ENCODE measurements at regions not wholly inside any gene's neighbourhood (a gene's known extent, or its start where the extent isn't known, plus 50 kb on each side); places are given as distances from the start of the nearest gene placed in this dataset.

GRCh38 chr4:167492007-167492406, 257.7 kb upstream of the SPOCK3 start:
- H3K4me3 ChIP-seq (ENCODE audit: low read depth, low read length) = no peak overlapping the region
- no peak for TF ChIP-seq CTCF (IDR thresholded peaks at IDR 0.05; ENCODE audit: insufficient read depth, low read length, missing control alignments)
- no peak for DNase-seq (ENCODE audit: low read depth, low spot score)
- ChIA-PET POLR2A (no interaction called here), CTCF (no interaction called here)

GRCh38 chr4:167509551-167509950, 275.3 kb upstream of the SPOCK3 start:
- ChIA-PET CTCF (no interaction called here), POLR2A (no interaction called here)
- H3K4me3 ChIP-seq (ENCODE audit: low read depth, low read length) = no peak overlapping the region
- no peak for TF ChIP-seq CTCF (IDR thresholded peaks at IDR 0.05; ENCODE audit: insufficient read depth, low read length, missing control alignments)
- DNase-seq (ENCODE audit: low read depth, low spot score) = no peak

- ChIA-PET CTCF (no interaction called here), POLR2A (no interaction called here)
- no peak overlapping the region for H3K4me3 ChIP-seq (ENCODE audit: low read depth, low read length)
Measured at GRCh38 chr4:167524091-167524490, 289.8 kb upstream of the SPOCK3 start.

GRCh38 chr4:167537761-167538160, 303.5 kb upstream of the SPOCK3 start:
- H3K4me3 ChIP-seq (ENCODE audit: low read depth, low read length) = no peak overlapping the region
- CTCF ChIA-PET = no interaction called here
- DNase-seq (ENCODE audit: low read depth, low spot score) = no peak
- no peak for TF ChIP-seq CTCF (IDR thresholded peaks at IDR 0.05; ENCODE audit: insufficient read depth, low read length, missing control alignments)
- POLR2A ChIA-PET = no interaction called here

More at GRCh38 chr4:167524091-167524490, 289.8 kb upstream of the SPOCK3 start:
- TF ChIP-seq CTCF (IDR thresholded peaks at IDR 0.05; ENCODE audit: insufficient read depth, low read length, missing control alignments) = no peak
- no peak for DNase-seq (ENCODE audit: low read depth, low spot score)

- DNase-seq (ENCODE audit: low read depth, low spot score) = no peak
- no peak overlapping the region for H3K4me3 ChIP-seq (ENCODE audit: low read depth, low read length)
- CTCF ChIA-PET = no interaction called here
- POLR2A ChIA-PET = no interaction called here
- TF ChIP-seq CTCF (IDR thresholded peaks at IDR 0.05; ENCODE audit: insufficient read depth, low read length, missing control alignments) = no peak
Measured at GRCh38 chr4:167541286-167541685, 307.0 kb upstream of the SPOCK3 start.

- no peak overlapping the region for H3K4me3 ChIP-seq (ENCODE audit: low read depth, low read length)
- no peak for DNase-seq (ENCODE audit: low read depth, low spot score)
- TF ChIP-seq CTCF (IDR thresholded peaks at IDR 0.05; ENCODE audit: insufficient read depth, low read length, missing control alignments) = no peak
- CTCF ChIA-PET = no interaction called here
- POLR2A ChIA-PET = no interaction called here
Measured at GRCh38 chr4:167544391-167544790, 310.1 kb upstream of the SPOCK3 start.

Data from AG04449 (cell line).